ENCODE measurements at regions not wholly inside any gene's neighbourhood (a gene's known extent, or its start where the extent isn't known, plus 50 kb on each side); places are given as distances from the start of the nearest gene placed in this dataset.

- Histone ChIP-seq H3K4me3 (no peak overlapping the region), H3K4me1 (peaks cover 3 to 87% (median 64%) of the 10 kb centered on the region in 9 donors), H3K9me3 (no peaks in the 10 kb centered on the region), H3K36me3 (no peaks in the 10 kb centered on the region), H3K27me3 (no peaks in the 10 kb centered on the region), H3K27ac (no peak overlapping the region)
- WGBS, 2 donors, result 84 to 86% methylated on average over 20 of the region's 20 CpGs
- TF ChIP-seq CTCF (IDR thresholded peaks at IDR 0.05), result no peak
- DNase-seq (peak in 1 of 2 donors; percentile 28), ATAC-seq (peak in 5 of 8 donors; percentile 36 to 70 (median 61))
- intact Hi-C loops (cut with DNase I), result no loop called here
Observed at GRCh38 chr22:25390297-25391240, 171.1 kb downstream of the CRYBB2 start.

GRCh38 chr22:25392584-25392983, 171.9 kb upstream of the GRK3 start:
- H3K9me3 ChIP-seq, result no peaks in the 10 kb centered on the region
- 90 to 97% methylated on average over 8 of the region's 8 CpGs for WGBS, 2 donors
- no peak for DNase-seq
- ATAC-seq, result no peak
- H3K36me3 ChIP-seq, result no peaks in the 10 kb centered on the region
- no peak for TF ChIP-seq CTCF (IDR thresholded peaks at IDR 0.05)
- intact Hi-C loops (cut with DNase I), result no loop called here
- no peaks in the 10 kb centered on the region for H3K27me3 ChIP-seq
- H3K4me1 ChIP-seq, result peaks cover 3 to 82% (median 52%) of the 10 kb centered on the region in 9 donors
- no peak overlapping the region for H3K4me3 ChIP-seq
- no peak overlapping the region for H3K27ac ChIP-seq

- no peak for TF ChIP-seq CTCF (IDR thresholded peaks at IDR 0.05)
- Histone ChIP-seq H3K36me3 (no peaks in the 10 kb centered on the region), H3K27ac (no peak overlapping the region), H3K27me3 (no peaks in the 10 kb centered on the region), H3K4me3 (no peak overlapping the region), H3K9me3 (no peaks in the 10 kb centered on the region), H3K4me1 (peaks cover 3 to 76% (median 55%) of the 10 kb centered on the region in 9 donors)
- WGBS, 2 donors, result 89 to 97% methylated on average over 15 of the region's 15 CpGs
- ATAC-seq (no peak), DNase-seq (no peak)
- intact Hi-C loops (cut with DNase I), result no loop called here
Observed at GRCh38 chr22:25393121-25393805, 171.2 kb upstream of the GRK3 start.

GRCh38 chr22:25395468-25395867, 169.0 kb upstream of the GRK3 start:
- Histone ChIP-seq H3K27ac (peak overlapping the region in 3 of 10 donors; percentile 28 to 41 (median 39)), H3K4me3 (no peak overlapping the region), H3K36me3 (no peaks in the 10 kb centered on the region), H3K9me3 (no peaks in the 10 kb centered on the region), H3K27me3 (no peaks in the 10 kb centered on the region), H3K4me1 (peaks cover 4 to 62% (median 38%) of the 10 kb centered on the region in 9 donors)
- no peak for DNase-seq
- 67 to 87% methylated on average over 8 of the region's 8 CpGs for WGBS, 2 donors
- TF ChIP-seq CTCF (IDR thresholded peaks at IDR 0.05), result no peak
- intact Hi-C loops (cut with DNase I), result no loop called here
- ATAC-seq, result peak in 7 of 8 donors; percentile 50 to 80 (median 66)

Measured in heart right ventricle (tissue), 16 donors.